NB4 (cell line): ENCODE measurements at regions not wholly inside any gene's neighbourhood (a gene's known extent, or its start where the extent isn't known, plus 50 kb on each side); places are given as distances from the start of the nearest gene placed in this dataset.

Source experiments
- POLR2A ChIP-seq: IDR thresholded peaks from 2 replicates; pipeline ENCODE4 v1.6.1; 2011; ENCODE audit warnings: mild to moderate bottlenecking; ENCODE audit not compliant: insufficient read length; ENCODE audit errors: extremely low read depth
- TF ChIP-seq, protein P1 (sequence below): IDR thresholded peaks from one replicate; pipeline ENCODE4 v1.5.1; 2012; ENCODE audit warnings: low read depth, low read length

DNA sequence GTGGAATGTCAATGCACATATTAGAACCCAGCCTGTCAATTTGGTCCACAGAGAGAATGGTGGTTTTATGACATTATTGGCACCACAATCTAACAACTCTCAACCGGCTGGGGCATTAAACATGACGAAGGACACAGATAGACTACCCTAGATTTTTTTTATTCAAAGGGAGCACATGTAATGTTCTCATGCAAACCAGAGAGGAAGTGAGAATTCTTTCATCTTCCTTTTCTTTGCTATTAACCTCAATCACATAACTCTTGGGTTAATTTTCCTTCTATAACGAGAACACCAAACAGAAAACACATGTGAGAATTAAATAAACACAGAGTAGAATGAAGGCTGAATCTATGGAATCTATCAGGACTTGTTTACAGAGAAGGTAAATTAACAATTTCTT lies 94.9 kb upstream of the TNC start:
- TF ChIP-seq, protein P1, sequence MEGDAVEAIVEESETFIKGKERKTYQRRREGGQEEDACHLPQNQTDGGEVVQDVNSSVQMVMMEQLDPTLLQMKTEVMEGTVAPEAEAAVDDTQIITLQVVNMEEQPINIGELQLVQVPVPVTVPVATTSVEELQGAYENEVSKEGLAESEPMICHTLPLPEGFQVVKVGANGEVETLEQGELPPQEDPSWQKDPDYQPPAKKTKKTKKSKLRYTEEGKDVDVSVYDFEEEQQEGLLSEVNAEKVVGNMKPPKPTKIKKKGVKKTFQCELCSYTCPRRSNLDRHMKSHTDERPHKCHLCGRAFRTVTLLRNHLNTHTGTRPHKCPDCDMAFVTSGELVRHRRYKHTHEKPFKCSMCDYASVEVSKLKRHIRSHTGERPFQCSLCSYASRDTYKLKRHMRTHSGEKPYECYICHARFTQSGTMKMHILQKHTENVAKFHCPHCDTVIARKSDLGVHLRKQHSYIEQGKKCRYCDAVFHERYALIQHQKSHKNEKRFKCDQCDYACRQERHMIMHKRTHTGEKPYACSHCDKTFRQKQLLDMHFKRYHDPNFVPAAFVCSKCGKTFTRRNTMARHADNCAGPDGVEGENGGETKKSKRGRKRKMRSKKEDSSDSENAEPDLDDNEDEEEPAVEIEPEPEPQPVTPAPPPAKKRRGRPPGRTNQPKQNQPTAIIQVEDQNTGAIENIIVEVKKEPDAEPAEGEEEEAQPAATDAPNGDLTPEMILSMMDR: no peak
- TF ChIP-seq POLR2A: no peak
